SK-N-SH treated with all-trans-retinoic acid at 6 μM for 48 hours (cell line): ENCODE measurements at regions not wholly inside any gene's neighbourhood (a gene's known extent, or its start where the extent isn't known, plus 50 kb on each side); places are given as distances from the start of the nearest gene placed in this dataset.

Source experiments
- ARNTL ChIP-seq: fragments of 450-650 bp; formaldehyde crosslinking; IDR thresholded peaks from 2 replicates; pipeline ENCODE4 v1.5.0; 2020; ENCODE audit warnings: low read depth, mild to moderate bottlenecking, moderate library complexity, borderline replicate concordance
- GLIS3 ChIP-seq: fragments of 250-450 bp; sonication (Bioruptor Pico); IDR thresholded peaks from 2 replicates; pipeline ENCODE4 v1.5.0; 2020; ENCODE audit warnings: mild to moderate bottlenecking, moderate library complexity
- TF ChIP-seq, protein P1 (sequence below): fragments of 250-450 bp; sonication (Bioruptor Pico); IDR thresholded peaks from 2 replicates; pipeline ENCODE4 v1.5.1; 2020; ENCODE audit warnings: low read depth, mild to moderate bottlenecking, moderate library complexity

DNA sequence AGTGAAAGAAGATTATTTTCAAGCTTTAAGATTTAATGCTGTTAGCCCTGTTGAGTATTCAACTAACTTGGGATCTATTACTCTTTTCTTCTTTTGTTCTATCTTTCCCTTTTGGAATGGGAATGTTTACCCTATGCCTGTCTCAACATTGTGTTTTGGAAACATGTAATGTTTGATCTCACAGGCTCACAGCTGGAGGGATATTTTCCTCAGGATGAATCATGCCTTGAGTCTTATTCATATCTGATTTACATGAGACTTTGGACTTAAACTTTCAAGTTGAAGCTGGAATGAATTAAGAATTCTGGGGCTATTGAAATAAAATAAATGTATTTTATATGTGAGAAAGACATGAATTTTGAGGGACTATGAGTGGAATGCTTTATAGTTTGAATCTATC is 607.8 kb upstream of the PTGER4 start:
- TF ChIP-seq GLIS3 (CRISPR knock-in tag) (no peak), ARNTL (CRISPR knock-in tag) (no peak)
- TF ChIP-seq, protein P1, sequence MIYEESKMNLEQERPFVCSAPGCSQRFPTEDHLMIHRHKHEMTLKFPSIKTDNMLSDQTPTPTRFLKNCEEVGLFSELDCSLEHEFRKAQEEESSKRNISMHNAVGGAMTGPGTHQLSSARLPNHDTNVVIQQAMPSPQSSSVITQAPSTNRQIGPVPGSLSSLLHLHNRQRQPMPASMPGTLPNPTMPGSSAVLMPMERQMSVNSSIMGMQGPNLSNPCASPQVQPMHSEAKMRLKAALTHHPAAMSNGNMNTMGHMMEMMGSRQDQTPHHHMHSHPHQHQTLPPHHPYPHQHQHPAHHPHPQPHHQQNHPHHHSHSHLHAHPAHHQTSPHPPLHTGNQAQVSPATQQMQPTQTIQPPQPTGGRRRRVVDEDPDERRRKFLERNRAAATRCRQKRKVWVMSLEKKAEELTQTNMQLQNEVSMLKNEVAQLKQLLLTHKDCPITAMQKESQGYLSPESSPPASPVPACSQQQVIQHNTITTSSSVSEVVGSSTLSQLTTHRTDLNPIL (CRISPR knock-in tag): no peak
